ENCODE measurements at regions not wholly inside any gene's neighbourhood (a gene's known extent, or its start where the extent isn't known, plus 50 kb on each side); places are given as distances from the start of the nearest gene placed in this dataset.

DNA sequence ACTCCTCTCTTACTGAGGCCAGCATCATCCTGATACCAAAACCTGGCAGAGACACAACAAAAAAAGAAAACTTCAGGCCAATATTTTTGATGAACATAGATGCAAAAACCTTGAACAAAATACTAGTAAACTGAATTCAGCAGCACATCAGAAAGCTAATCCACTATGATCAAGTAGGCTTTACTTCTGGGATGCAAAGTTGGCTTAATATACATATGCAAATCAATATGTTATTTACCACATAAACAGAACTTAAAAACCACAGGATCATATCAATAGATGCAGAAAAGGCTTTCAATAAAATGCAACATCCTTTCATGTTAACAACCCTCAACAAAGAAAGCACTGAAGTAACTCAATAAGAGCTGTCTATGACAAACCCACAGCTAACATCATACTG is 414.5 kb upstream of the MCTP2 start:
- TF ChIP-seq, protein P1, sequence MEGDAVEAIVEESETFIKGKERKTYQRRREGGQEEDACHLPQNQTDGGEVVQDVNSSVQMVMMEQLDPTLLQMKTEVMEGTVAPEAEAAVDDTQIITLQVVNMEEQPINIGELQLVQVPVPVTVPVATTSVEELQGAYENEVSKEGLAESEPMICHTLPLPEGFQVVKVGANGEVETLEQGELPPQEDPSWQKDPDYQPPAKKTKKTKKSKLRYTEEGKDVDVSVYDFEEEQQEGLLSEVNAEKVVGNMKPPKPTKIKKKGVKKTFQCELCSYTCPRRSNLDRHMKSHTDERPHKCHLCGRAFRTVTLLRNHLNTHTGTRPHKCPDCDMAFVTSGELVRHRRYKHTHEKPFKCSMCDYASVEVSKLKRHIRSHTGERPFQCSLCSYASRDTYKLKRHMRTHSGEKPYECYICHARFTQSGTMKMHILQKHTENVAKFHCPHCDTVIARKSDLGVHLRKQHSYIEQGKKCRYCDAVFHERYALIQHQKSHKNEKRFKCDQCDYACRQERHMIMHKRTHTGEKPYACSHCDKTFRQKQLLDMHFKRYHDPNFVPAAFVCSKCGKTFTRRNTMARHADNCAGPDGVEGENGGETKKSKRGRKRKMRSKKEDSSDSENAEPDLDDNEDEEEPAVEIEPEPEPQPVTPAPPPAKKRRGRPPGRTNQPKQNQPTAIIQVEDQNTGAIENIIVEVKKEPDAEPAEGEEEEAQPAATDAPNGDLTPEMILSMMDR (IDR thresholded peaks at IDR 0.05 in 4 of 5, conservative IDR thresholded peaks at IDR 0.05 in 1 of 5), result no peak
- no peak for TF ChIP-seq POLR2A (IDR thresholded peaks at IDR 0.05)

Measured in gastrocnemius medialis (tissue), 4 donors.